ENCODE measurements at regions not wholly inside any gene's neighbourhood (a gene's known extent, or its start where the extent isn't known, plus 50 kb on each side); places are given as distances from the start of the nearest gene placed in this dataset.

DNA sequence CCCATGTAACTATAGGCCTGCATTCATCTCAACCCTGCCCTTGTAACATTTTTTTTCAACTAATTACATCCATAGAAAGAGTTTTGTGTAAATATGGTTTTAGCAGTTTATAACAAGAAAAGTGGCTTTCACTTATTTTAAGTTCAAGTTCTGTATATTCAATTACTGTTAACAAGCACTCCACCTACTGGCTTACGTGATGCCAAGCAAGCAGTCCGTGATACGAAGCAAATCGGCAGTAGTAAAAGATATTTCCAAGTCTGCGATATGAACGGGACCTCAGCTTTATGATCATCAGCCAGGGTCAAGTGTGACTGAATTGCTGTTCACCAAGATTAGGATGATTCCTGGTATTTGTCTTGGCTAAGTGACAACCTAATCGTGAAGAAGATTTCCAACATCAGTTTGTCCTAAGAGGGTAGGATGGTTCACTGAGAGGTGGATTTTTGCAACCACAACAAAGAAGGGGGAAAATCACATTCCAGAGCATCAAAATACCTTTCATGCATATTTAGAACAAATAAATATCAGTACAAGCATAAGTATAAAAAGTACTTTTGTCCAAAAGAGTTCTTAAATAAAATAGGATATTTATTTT lies 456.2 kb downstream of the FOXG1 start:
- DNase-seq (ENCODE audit: low read depth in 1 of 2, low spot score in 1 of 2) (peak in 1 of 2 experiments; percentile 41), ATAC-seq (no peak), FAIRE-seq (no peak)
- Histone ChIP-seq H3K27ac (no peak overlapping the region), H3K4me1 (no peaks in the 10 kb centered on the region), H3K9me3 (no peaks in the 10 kb centered on the region), H3K4me3 (no peak overlapping the region), H3K4me2 (no peak overlapping the region)
- no peak for TF ChIP-seq EHMT2 (IDR thresholded peaks at IDR 0.05; ENCODE audit: low read depth)
- TF ChIP-seq, protein P1, sequence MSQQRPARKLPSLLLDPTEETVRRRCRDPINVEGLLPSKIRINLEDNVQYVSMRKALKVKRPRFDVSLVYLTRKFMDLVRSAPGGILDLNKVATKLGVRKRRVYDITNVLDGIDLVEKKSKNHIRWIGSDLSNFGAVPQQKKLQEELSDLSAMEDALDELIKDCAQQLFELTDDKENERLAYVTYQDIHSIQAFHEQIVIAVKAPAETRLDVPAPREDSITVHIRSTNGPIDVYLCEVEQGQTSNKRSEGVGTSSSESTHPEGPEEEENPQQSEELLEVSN (IDR thresholded peaks at IDR 0.05; ENCODE audit: borderline replicate concordance, low read depth): no peak
- TF ChIP-seq POLR2A (IDR thresholded peaks at IDR 0.05; ENCODE audit: low read length): no peak
- TF ChIP-seq RAD21 (conservative IDR thresholded peaks at IDR 0.05 in 1 of 2, IDR thresholded peaks at IDR 0.05 in 1 of 2): peak; percentile 38 to 45; a peak in 4 of 5 replicates
- no peak for TF ChIP-seq ZC3H11A (IDR thresholded peaks at IDR 0.05)
- TF ChIP-seq, protein P2, sequence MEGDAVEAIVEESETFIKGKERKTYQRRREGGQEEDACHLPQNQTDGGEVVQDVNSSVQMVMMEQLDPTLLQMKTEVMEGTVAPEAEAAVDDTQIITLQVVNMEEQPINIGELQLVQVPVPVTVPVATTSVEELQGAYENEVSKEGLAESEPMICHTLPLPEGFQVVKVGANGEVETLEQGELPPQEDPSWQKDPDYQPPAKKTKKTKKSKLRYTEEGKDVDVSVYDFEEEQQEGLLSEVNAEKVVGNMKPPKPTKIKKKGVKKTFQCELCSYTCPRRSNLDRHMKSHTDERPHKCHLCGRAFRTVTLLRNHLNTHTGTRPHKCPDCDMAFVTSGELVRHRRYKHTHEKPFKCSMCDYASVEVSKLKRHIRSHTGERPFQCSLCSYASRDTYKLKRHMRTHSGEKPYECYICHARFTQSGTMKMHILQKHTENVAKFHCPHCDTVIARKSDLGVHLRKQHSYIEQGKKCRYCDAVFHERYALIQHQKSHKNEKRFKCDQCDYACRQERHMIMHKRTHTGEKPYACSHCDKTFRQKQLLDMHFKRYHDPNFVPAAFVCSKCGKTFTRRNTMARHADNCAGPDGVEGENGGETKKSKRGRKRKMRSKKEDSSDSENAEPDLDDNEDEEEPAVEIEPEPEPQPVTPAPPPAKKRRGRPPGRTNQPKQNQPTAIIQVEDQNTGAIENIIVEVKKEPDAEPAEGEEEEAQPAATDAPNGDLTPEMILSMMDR (IDR thresholded peaks at IDR 0.05): peak; percentile 32
- no peak for TF ChIP-seq HEYL (CRISPR knock-in tag; IDR thresholded peaks at IDR 0.05)
- TF ChIP-seq, protein P3, sequence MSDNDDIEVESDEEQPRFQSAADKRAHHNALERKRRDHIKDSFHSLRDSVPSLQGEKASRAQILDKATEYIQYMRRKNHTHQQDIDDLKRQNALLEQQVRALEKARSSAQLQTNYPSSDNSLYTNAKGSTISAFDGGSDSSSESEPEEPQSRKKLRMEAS (IDR thresholded peaks at IDR 0.05): no peak
- no peak for TF ChIP-seq MAZ (IDR thresholded peaks at IDR 0.05; ENCODE audit: borderline replicate concordance, low read depth, low read length)
- no peak for TF ChIP-seq PHF8 (IDR thresholded peaks at IDR 0.05; ENCODE audit: borderline replicate concordance, low read depth)
- TF ChIP-seq SMC3 (IDR thresholded peaks at IDR 0.05): peak; percentile 38
- TF ChIP-seq HOXB13 (CRISPR knock-in tag; IDR thresholded peaks at IDR 0.05; ENCODE audit: low read depth): no peak
- TF ChIP-seq ZSCAN20 (CRISPR knock-in tag; IDR thresholded peaks at IDR 0.05): no peak
- ChIA-PET POLR2A (no interaction called here), CTCF (interaction anchor here (0.7 to 1.7 kb wide), 7 partner anchors 13 to 1012 kb away, joined by 3 to 7 read pairs (median 3); no protein-coding TSS in a partner anchor)
- WGBS (ENCODE audit: missing lambda C conversion rate): 3% methylated on average over 7 of the region's 7 CpGs

DNA sequence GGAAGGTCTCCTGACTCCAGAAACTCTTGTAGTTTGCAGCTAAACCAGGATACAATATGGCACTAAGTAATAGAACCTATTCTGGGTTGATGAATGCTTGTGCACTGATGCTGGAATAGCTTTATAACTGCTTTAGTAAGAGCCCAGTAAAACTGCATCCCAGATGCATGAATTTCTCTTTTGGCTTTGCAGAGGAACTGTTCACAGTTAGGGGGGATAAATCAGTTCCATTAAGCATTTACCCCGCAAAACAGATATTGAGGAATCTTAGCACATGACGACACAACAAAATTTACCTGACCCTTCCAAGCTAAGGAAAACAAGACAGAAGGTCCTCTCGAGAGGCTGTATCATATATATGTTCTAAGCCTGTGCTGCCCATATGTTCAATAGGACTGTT lies 457.4 kb downstream of the FOXG1 start:
- CTCF ChIA-PET: interaction anchor here (1.3 to 1.7 kb wide), 2 partner anchors 12 to 469 kb away, joined by 4 read pairs; no protein-coding TSS in a partner anchor

DNA sequence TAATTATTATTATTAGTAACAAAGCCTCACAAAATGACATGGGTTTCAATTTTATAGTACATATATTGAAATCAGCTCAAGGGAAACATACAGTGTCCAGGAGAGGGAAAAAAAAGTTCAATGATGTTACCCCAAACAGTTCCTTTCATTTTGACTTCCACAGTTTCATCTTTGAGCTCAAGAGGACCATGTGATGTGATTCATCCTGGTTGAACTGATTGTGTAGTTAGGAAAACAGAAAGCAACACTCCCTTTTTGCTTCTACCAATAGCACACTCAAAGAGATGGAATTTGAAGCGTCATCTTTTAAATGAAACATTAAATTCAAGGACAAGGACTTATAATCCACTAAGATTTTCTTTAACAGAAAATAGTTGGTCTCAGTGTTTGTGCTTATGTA lies 461.0 kb downstream of the FOXG1 start:
- Histone ChIP-seq H3K27ac (no peak overlapping the region), H3K4me3 (no peak overlapping the region), H3K4me2 (no peak overlapping the region), H3K4me1 (no peaks in the 10 kb centered on the region), H3K9me3 (no peaks in the 10 kb centered on the region)
- no peak for ATAC-seq
- ChIA-PET CTCF (no interaction called here), POLR2A (no interaction called here)
- TF ChIP-seq, protein P1 (IDR thresholded peaks at IDR 0.05; ENCODE audit: borderline replicate concordance, low read depth): no peak
- TF ChIP-seq NPAS2 (CRISPR knock-in tag; IDR thresholded peaks at IDR 0.05; ENCODE audit: borderline replicate concordance) (no peak), RAD21 (conservative IDR thresholded peaks at IDR 0.05 in 1 of 2, IDR thresholded peaks at IDR 0.05 in 1 of 2) (no peak), EHMT2 (IDR thresholded peaks at IDR 0.05; ENCODE audit: low read depth) (no peak), EP300 (IDR thresholded peaks at IDR 0.05) (no peak), TP53 (CRISPR knock-in tag; IDR thresholded peaks at IDR 0.05) (no peak), HOXB13 (CRISPR knock-in tag; IDR thresholded peaks at IDR 0.05; ENCODE audit: low read depth) (no peak), ZNF302 (CRISPR knock-in tag; IDR thresholded peaks at IDR 0.05) (no peak), RCOR1 (IDR thresholded peaks at IDR 0.05; ENCODE audit: low read depth, low read length) (no peak), JUN (IDR thresholded peaks at IDR 0.05) (no peak)
- WGBS (ENCODE audit: missing lambda C conversion rate): 17% methylated on average over 1 of the region's 1 CpG
- no peak for DNase-seq (ENCODE audit: low read depth in 1 of 2, low spot score in 1 of 2)
- no peak for FAIRE-seq

More for the DNA sequence above, 457.4 kb downstream of the FOXG1 start:
- Histone ChIP-seq H3K4me1 (no peaks in the 10 kb centered on the region), H3K4me3 (no peak overlapping the region), H3K9me3 (no peaks in the 10 kb centered on the region), H3K27ac (no peak overlapping the region), H3K4me2 (no peak overlapping the region)
- DNase-seq (ENCODE audit: low read depth in 1 of 2, low spot score in 1 of 2) (no peak), ATAC-seq (no peak), FAIRE-seq (no peak)
- TF ChIP-seq, protein P4, sequence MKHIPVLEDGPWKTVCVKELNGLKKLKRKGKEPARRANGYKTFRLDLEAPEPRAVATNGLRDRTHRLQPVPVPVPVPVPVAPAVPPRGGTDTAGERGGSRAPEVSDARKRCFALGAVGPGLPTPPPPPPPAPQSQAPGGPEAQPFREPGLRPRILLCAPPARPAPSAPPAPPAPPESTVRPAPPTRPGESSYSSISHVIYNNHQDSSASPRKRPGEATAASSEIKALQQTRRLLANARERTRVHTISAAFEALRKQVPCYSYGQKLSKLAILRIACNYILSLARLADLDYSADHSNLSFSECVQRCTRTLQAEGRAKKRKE (CRISPR knock-in tag; IDR thresholded peaks at IDR 0.05; ENCODE audit: low read depth): no peak
- 46% methylated on average over 3 of the region's 3 CpGs for WGBS (ENCODE audit: missing lambda C conversion rate)
- POLR2A ChIA-PET: no interaction called here

Data from A549 (cell line).